ENCODE measurements at regions not wholly inside any gene's neighbourhood (a gene's known extent, or its start where the extent isn't known, plus 50 kb on each side); places are given as distances from the start of the nearest gene placed in this dataset.

DNA sequence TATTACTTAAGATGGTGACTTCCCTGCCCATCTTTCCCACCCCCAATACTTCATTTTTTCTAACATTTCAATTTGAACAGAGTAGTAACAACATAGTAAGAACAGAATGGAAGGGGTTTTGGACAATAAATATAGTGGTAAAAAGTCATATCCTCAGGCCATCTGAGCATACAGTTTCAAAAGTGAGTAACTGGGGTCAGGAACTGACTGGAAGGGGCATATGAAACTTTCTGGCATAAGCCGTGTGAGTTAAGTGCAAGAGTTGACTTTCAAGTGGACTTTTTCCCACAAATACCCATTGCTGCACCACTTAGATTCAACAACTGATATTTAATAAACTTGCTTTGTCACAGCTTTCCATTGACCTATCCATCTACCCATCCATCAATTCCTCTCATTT, 153.5 kb upstream of the IL12A start:
- no peaks in the 10 kb centered on the region for H3K36me3 Mint-ChIP-seq (ENCODE audit: low read depth)
- TF ChIP-seq, protein P1, sequence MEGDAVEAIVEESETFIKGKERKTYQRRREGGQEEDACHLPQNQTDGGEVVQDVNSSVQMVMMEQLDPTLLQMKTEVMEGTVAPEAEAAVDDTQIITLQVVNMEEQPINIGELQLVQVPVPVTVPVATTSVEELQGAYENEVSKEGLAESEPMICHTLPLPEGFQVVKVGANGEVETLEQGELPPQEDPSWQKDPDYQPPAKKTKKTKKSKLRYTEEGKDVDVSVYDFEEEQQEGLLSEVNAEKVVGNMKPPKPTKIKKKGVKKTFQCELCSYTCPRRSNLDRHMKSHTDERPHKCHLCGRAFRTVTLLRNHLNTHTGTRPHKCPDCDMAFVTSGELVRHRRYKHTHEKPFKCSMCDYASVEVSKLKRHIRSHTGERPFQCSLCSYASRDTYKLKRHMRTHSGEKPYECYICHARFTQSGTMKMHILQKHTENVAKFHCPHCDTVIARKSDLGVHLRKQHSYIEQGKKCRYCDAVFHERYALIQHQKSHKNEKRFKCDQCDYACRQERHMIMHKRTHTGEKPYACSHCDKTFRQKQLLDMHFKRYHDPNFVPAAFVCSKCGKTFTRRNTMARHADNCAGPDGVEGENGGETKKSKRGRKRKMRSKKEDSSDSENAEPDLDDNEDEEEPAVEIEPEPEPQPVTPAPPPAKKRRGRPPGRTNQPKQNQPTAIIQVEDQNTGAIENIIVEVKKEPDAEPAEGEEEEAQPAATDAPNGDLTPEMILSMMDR (IDR thresholded peaks at IDR 0.05), result no peak
- intact Hi-C loops (cut with micrococcal nuclease), result no loop called here
- no peak overlapping the region for H3K4me3 Mint-ChIP-seq
- DNase-seq (no peak), ATAC-seq (no peak)
- H3K9me3 Mint-ChIP-seq, result no peaks in the 10 kb centered on the region
- H3K27me3 Mint-ChIP-seq, result peaks cover 6% of the 10 kb centered on the region
- ChIA-PET POLR2A (no interaction called here), CTCF (no interaction called here)
- H3K4me1 Mint-ChIP-seq (ENCODE audit: low read depth), result no peaks in the 10 kb centered on the region
- no peak overlapping the region for H3K27ac Mint-ChIP-seq

DNA sequence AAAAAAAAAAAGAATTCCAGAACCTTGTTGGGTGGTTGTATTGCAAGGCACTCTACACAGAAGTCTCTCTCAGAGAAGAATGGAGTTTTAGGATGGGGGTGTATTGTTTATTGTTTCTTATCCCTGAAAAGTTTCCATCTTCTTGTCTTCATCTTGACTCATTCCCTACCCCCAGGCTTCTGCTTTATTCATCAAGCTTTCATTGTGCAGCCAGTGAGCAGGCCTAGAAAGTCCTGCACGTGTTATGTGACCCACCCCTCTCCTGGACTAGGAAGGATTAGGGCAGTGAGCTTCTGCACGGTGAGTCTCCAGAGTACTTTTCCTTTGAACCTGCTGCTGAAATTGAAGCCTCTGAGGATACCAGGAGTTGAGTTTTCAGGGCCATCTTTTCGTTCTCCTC, 150.9 kb upstream of the IL12A start:
- intact Hi-C loops (cut with micrococcal nuclease), result no loop called here
- CTCF ChIA-PET, result interaction anchor here (0.7 to 2.5 kb wide), 3 partner anchors 9 to 47 kb away, joined by 3 to 7 read pairs (median 4); no protein-coding TSS in a partner anchor
- Mint-ChIP-seq H3K4me1 (ENCODE audit: low read depth) (no peaks in the 10 kb centered on the region), H3K27ac (no peak overlapping the region), H3K27me3 (peaks cover 14% of the 10 kb centered on the region), H3K9me3 (no peaks in the 10 kb centered on the region), H3K36me3 (ENCODE audit: low read depth) (no peaks in the 10 kb centered on the region), H3K4me3 (no peak overlapping the region)
- ATAC-seq, result no peak
- POLR2A ChIA-PET, result no interaction called here
- no peak for DNase-seq
- TF ChIP-seq, protein P1 (IDR thresholded peaks at IDR 0.05), result no peak

- DNase-seq (no peak), ATAC-seq (no peak)
- Mint-ChIP-seq H3K9me3 (no peaks in the 10 kb centered on the region), H3K4me3 (no peak overlapping the region), H3K4me1 (ENCODE audit: low read depth) (no peaks in the 10 kb centered on the region), H3K27ac (no peak overlapping the region), H3K36me3 (ENCODE audit: low read depth) (no peaks in the 10 kb centered on the region), H3K27me3 (peaks cover 16% of the 10 kb centered on the region)
- ChIA-PET CTCF (interaction anchor here (2.5 kb wide), 1 partner anchor 10 kb away, joined by 7 read pairs; no protein-coding TSS in a partner anchor), POLR2A (interaction anchor here (0.6 to 0.7 kb wide), 2 partner anchors 32 to 606 kb away, joined by 3 to 4 read pairs; no protein-coding TSS in a partner anchor)
- TF ChIP-seq, protein P1 (IDR thresholded peaks at IDR 0.05), result no peak
- intact Hi-C loops (cut with micrococcal nuclease), result no loop called here
Observed at GRCh38 chr3:159838938-159839337, 149.7 kb upstream of the IL12A start.

- ATAC-seq (peak; percentile 51), DNase-seq (peak; percentile 21)
- ChIA-PET CTCF (interaction anchor here (2.5 kb wide), 1 partner anchor 11 kb away, joined by 7 read pairs; no protein-coding TSS in a partner anchor), POLR2A (interaction anchor here (0.6 to 0.7 kb wide), 2 partner anchors 33 to 605 kb away, joined by 3 to 4 read pairs; no protein-coding TSS in a partner anchor)
- Mint-ChIP-seq H3K4me3 (peak within 1 kb of the TSS; percentile 19), H3K27ac (no peak within 1 kb of the TSS), H3K9me3 (no peaks in the 10 kb centered on the region), H3K27me3 (peaks cover 16% of the 10 kb centered on the region), H3K4me1 (ENCODE audit: low read depth) (no peaks in the 10 kb centered on the region), H3K36me3 (ENCODE audit: low read depth) (no peaks in the 10 kb centered on the region)
- intact Hi-C loops (cut with micrococcal nuclease), result no loop called here
- TF ChIP-seq, protein P1 (IDR thresholded peaks at IDR 0.05), result no peak
Observed at GRCh38 chr3:159839561-159840379, 148.9 kb upstream of the IL12A start, which contains the start of gene SCHIP1. SCHIP1 (plus strand) TSS chr3:159839861.

DNA sequence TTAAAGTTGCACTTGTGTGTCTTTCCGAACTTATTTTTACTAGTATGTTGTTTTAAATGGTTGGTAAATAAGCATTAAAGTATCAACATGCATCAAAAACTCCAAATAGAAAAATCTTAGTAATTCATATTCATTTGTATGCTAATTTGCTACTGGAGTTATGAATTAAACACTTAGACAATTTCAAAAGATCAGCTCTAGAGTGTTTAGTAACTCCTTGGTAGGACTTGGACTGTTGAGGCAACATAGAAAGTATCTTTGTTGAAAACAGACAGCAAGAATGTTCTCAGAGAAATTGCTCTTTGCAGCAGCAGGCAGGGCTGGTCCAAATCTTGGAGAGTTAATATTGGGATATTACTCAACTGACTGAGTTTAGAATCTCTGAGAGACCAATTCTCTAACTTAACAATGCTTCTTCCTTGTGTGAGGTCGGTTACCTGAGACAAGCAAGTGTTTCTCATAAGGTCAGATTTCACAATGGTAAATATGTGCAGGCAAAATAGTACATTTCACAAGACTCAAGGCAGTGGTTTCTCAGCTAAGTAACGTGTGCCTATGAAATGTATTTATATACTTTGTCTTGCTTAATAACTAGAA, 147.8 kb upstream of the IL12A start:
- H3K4me1 Mint-ChIP-seq (ENCODE audit: low read depth), result no peaks in the 10 kb centered on the region
- ATAC-seq, result no peak
- peaks cover 17% of the 10 kb centered on the region for H3K27me3 Mint-ChIP-seq
- H3K4me3 Mint-ChIP-seq, result no peak overlapping the region
- no peaks in the 10 kb centered on the region for H3K9me3 Mint-ChIP-seq
- intact Hi-C loops (cut with micrococcal nuclease), result no loop called here
- POLR2A ChIA-PET, result no interaction called here
- TF ChIP-seq, protein P1 (IDR thresholded peaks at IDR 0.05), result no peak
- H3K36me3 Mint-ChIP-seq (ENCODE audit: low read depth), result no peaks in the 10 kb centered on the region
- CTCF ChIA-PET, result no interaction called here
- H3K27ac Mint-ChIP-seq, result no peak overlapping the region
- no peak for DNase-seq
